SK-N-MC (cell line): ENCODE measurements at regions not wholly inside any gene's neighbourhood (a gene's known extent, or its start where the extent isn't known, plus 50 kb on each side); places are given as distances from the start of the nearest gene placed in this dataset.

Experiments used
- DNase-seq: peaks from one replicate; pipeline ENCODE4 v3.0.0-alpha.2; 2011; ENCODE audit warnings: low read depth, low spot score
- H3K27ac ChIP-seq: fragments of 200-600 bp; sonication (generic); 2 replicates; pipeline ENCODE4 v1.5.1; 2016; ENCODE audit warnings: mixed run types
- H3K36me3 ChIP-seq: fragments of 200-600 bp; sonication (generic); 2 replicates; pipeline ENCODE4 v1.6.1; 2017; ENCODE audit warnings: antibody characterized with exemption, low read length, mixed read lengths; ENCODE audit not compliant: insufficient read depth
- H3K4me3 ChIP-seq: fragments of 200-600 bp; sonication (generic); 2 replicates; pipeline ENCODE4 v1.5.1; 2016
- H3K9ac ChIP-seq: fragments of 200-600 bp; sonication (generic); 2 replicates; pipeline ENCODE4 v1.8.0; 2017; ENCODE audit warnings: mixed run types, mixed read lengths; ENCODE audit not compliant: insufficient read length
- H3K9me3 ChIP-seq: fragments of 200-600 bp; sonication (generic); 2 replicates; pipeline ENCODE4 v1.6.1; 2017; ENCODE audit warnings: low read depth, mild to moderate bottlenecking, antibody characterized with exemption, low read length, moderate library complexity, mixed read lengths
- EZH2 ChIP-seq: fragments of 200-600 bp; sonication (generic); IDR thresholded peaks from one replicate; pipeline ENCODE4 v1.6.1; 2017; ENCODE audit warnings: antibody characterized with exemption
- FOXP2 ChIP-seq: optimal IDR thresholded peaks from 2 replicates; pipeline ENCODE3; 2011; ENCODE audit warnings: mild to moderate bottlenecking, moderate library complexity; ENCODE audit not compliant: insufficient read depth; ENCODE audit errors: extremely low read length, control extremely low read depth
- POLR2AphosphoS5 ChIP-seq: IDR thresholded peaks from 2 replicates; pipeline ENCODE4 v1.6.1; 2012; ENCODE audit warnings: mild to moderate bottlenecking, low read depth, low read length, borderline replicate concordance

GRCh38 chr17:77476006-77476405 is 335.2 kb downstream of the SEC14L1 start:
- Histone ChIP-seq H3K9ac (no peak overlapping the region), H3K4me3 (no peak overlapping the region), H3K27ac (no peak overlapping the region), H3K36me3 (no peaks in the 10 kb centered on the region), H3K9me3 (no peaks in the 10 kb centered on the region)
- no peak for DNase-seq
- TF ChIP-seq FOXP2 (no peak), EZH2 (no peak), POLR2AphosphoS5 (no peak)

GRCh38 chr17:77476498-77476897 is 335.7 kb downstream of the SEC14L1 start:
- Histone ChIP-seq H3K27ac (peak overlapping the region; percentile 90), H3K9ac (no peak overlapping the region), H3K9me3 (no peaks in the 10 kb centered on the region), H3K4me3 (peak overlapping the region; percentile 68), H3K36me3 (no peaks in the 10 kb centered on the region)
- no peak for TF ChIP-seq POLR2AphosphoS5
- no peak for TF ChIP-seq EZH2
- TF ChIP-seq FOXP2, result no peak
- no peak for DNase-seq

GRCh38 chr17:77476931-77477805 is 336.4 kb downstream of the SEC14L1 start:
- peaks cover 5% of the 10 kb centered on the region; the same call in 1 of the 2 replicates for H3K36me3 ChIP-seq
- peak overlapping the region; percentile 90 for H3K27ac ChIP-seq
- H3K9me3 ChIP-seq, result no peaks in the 10 kb centered on the region
- peak overlapping the region; percentile 4 for H3K9ac ChIP-seq
- H3K4me3 ChIP-seq, result peak overlapping the region; percentile 68
- DNase-seq, result no peak
- no peak for TF ChIP-seq POLR2AphosphoS5
- no peak for TF ChIP-seq EZH2
- TF ChIP-seq FOXP2, result no peak

- no peak for DNase-seq
- H3K9ac ChIP-seq, result no peak overlapping the region
- H3K27ac ChIP-seq, result peak overlapping the region; percentile 90
- peaks cover 9% of the 10 kb centered on the region; the same call in 1 of the 2 replicates for H3K36me3 ChIP-seq
- H3K4me3 ChIP-seq, result no peak overlapping the region
- TF ChIP-seq EZH2 (no peak), POLR2AphosphoS5 (no peak), FOXP2 (no peak)
- H3K9me3 ChIP-seq, result no peaks in the 10 kb centered on the region
Measured at GRCh38 chr17:77478281-77478680, 337.5 kb downstream of the SEC14L1 start.

GRCh38 chr17:77478899-77479298 is 338.1 kb downstream of the SEC14L1 start:
- DNase-seq, result no peak
- Histone ChIP-seq H3K27ac (no peak overlapping the region), H3K9me3 (no peaks in the 10 kb centered on the region), H3K4me3 (no peak overlapping the region; the same call in 1 of the 2 replicates), H3K9ac (no peak overlapping the region), H3K36me3 (peaks cover 9% of the 10 kb centered on the region; the same call in 1 of the 2 replicates)
- TF ChIP-seq POLR2AphosphoS5 (no peak), FOXP2 (no peak), EZH2 (no peak)

- Histone ChIP-seq H3K4me3 (no peak overlapping the region), H3K36me3 (peaks cover 9% of the 10 kb centered on the region; the same call in 1 of the 2 replicates), H3K9me3 (no peaks in the 10 kb centered on the region), H3K9ac (peak overlapping the region; percentile 50), H3K27ac (peak overlapping the region; percentile 71)
- TF ChIP-seq FOXP2 (no peak), POLR2AphosphoS5 (no peak), EZH2 (no peak)
- DNase-seq, result no peak
Measured at GRCh38 chr17:77479372-77480198, 338.8 kb downstream of the SEC14L1 start.

GRCh38 chr17:77480199-77480508 is 339.4 kb downstream of the SEC14L1 start:
- Histone ChIP-seq H3K9me3 (no peaks in the 10 kb centered on the region), H3K27ac (peak overlapping the region; percentile 71), H3K36me3 (peaks cover 9% of the 10 kb centered on the region; the same call in 1 of the 2 replicates), H3K4me3 (0 out of 2 replicates have a peak overlapping the region, but pooled peaks have one; percentile 4), H3K9ac (peak overlapping the region; percentile 50)
- no peak for DNase-seq
- TF ChIP-seq POLR2AphosphoS5 (no peak), FOXP2 (no peak), EZH2 (no peak)

GRCh38 chr17:77480509-77481215 is 339.9 kb downstream of the SEC14L1 start:
- Histone ChIP-seq H3K9me3 (no peaks in the 10 kb centered on the region), H3K4me3 (0 out of 2 replicates have a peak overlapping the region, but pooled peaks have one; percentile 4), H3K27ac (peak overlapping the region; percentile 17; the same call in 1 of the 2 replicates), H3K9ac (peak overlapping the region; percentile 50), H3K36me3 (peaks cover 9% of the 10 kb centered on the region; the same call in 1 of the 2 replicates)
- TF ChIP-seq FOXP2 (peak; percentile 37), POLR2AphosphoS5 (no peak)
- DNase-seq, result no peak
